H1 (cell line): ENCODE measurements at regions not wholly inside any gene's neighbourhood (a gene's known extent, or its start where the extent isn't known, plus 50 kb on each side); places are given as distances from the start of the nearest gene placed in this dataset.

Experiments used
- JUND ChIP-seq: IDR thresholded peaks from 2 replicates; pipeline ENCODE4 v1.6.1; 2011; ENCODE audit warnings: mild to moderate bottlenecking, improper control_type of control experiment, low read length
- SP2 ChIP-seq: IDR thresholded peaks from 2 replicates; pipeline ENCODE4 v1.6.1; 2012; ENCODE audit warnings: mild to moderate bottlenecking, low read length, inconsistent platforms
- TBP ChIP-seq: IDR thresholded peaks from 2 replicates; pipeline ENCODE4 v1.6.1; 2011; ENCODE audit warnings: low read depth, low read length, improper control_type of control experiment

DNA sequence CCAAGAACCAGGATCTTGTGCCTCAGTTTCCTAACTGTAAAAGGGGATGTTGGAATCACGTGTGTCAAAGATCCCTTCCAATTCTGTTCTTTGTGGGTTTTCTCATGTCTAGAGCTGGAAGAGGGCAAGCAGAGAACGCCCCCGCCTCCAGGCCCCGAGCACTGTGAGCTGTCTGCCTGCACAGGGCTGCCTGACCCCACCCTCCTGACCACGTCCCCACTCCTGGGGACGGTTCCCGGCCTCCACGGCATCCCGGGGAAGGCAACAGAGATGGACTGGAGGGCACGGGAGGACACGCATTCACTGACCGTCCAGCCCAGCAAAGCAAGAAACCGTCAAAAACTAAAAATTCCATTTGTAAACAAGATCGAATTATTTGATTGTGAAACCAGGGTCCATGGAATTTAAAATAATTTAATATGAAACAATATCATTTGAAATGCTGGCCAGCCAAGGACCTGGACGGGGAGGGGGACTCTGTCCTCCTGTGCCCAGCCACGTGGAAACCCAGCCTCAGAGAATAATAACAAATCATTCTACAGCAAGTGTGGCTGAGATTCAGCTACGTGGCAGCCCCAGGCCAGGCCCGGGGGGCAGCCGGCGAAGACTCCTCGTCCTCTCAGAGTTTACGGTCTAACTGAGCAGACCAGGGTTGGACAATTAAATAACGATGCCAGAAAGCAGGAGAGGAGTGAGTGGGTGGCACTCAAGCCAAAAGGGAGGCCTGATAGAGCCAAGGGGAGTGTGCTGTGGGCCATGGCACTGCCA lies 87.3 kb upstream of the DIO3 start (continued):
- TF ChIP-seq TBP (no peak), JUND (no peak), SP2 (no peak)
